AG04449 (cell line): ENCODE measurements at regions not wholly inside any gene's neighbourhood (a gene's known extent, or its start where the extent isn't known, plus 50 kb on each side); places are given as distances from the start of the nearest gene placed in this dataset.
"Not testable (repeated sequence)": the region's sequence is repeated elsewhere in the genome, so short reads cannot be mapped to it uniquely, and the experiment has no call there.

Source experiments
- CTCF ChIA-PET: fragments of 350-600 bp; formaldehyde crosslinking; extraction: SDS; loops from one replicate; lab custom pipeline; 2021; ENCODE audit warnings: antibody characterized with exemption; lab: Yijun Ruan, JAX
- POLR2A ChIA-PET: fragments of 400-600, 350-600 bp; formaldehyde crosslinking; extraction: SDS; loops from one replicate; lab custom pipeline; 2020; ENCODE audit warnings: antibody characterized with exemption, inconsistent platforms; lab: Yijun Ruan, JAX
- DNase-seq: peaks from one replicate; pipeline ENCODE4 v3.0.0-alpha.2; 2010; ENCODE audit warnings: low read depth, low spot score
- H3K4me3 ChIP-seq: 2 replicates; pipeline ENCODE4 v1.5.1; 2011; ENCODE audit warnings: low read depth, mild to moderate bottlenecking, control low read depth, low read length
- CTCF ChIP-seq: IDR thresholded peaks from one replicate; pipeline ENCODE4 v1.5.1; 2011; ENCODE audit warnings: mild to moderate bottlenecking, moderate library complexity, low read length, control low read depth, inconsistent platforms; ENCODE audit not compliant: insufficient read depth; ENCODE audit errors: missing control alignments

- ChIA-PET CTCF (no interaction called here), POLR2A (no interaction called here)
- DNase-seq = no peak
- TF ChIP-seq CTCF = no peak
- no peak overlapping the region for H3K4me3 ChIP-seq
Observed at GRCh38 chr9:28134446-28134976, 561.2 kb upstream of the C9orf72 start.

- H3K4me3 ChIP-seq = no peak overlapping the region
- CTCF ChIA-PET = no interaction called here
- DNase-seq = no peak
- no peak for TF ChIP-seq CTCF
- POLR2A ChIA-PET = no interaction called here
Observed at GRCh38 chr9:28135549-28135948, 562.3 kb upstream of the C9orf72 start.

GRCh38 chr9:28136113-28136512 is 562.8 kb upstream of the C9orf72 start:
- no peak for TF ChIP-seq CTCF
- POLR2A ChIA-PET = no interaction called here
- DNase-seq = no peak
- no peak overlapping the region for H3K4me3 ChIP-seq
- CTCF ChIA-PET = no interaction called here

- CTCF ChIA-PET, POLR2A ChIA-PET, H3K4me3 ChIP-seq, DNase-seq: not testable (repeated sequence)
Observed at GRCh38 chr9:28147430-28147829, 574.1 kb upstream of the C9orf72 start.

- POLR2A ChIA-PET, H3K4me3 ChIP-seq, DNase-seq, CTCF ChIA-PET: not testable (repeated sequence)
Observed at GRCh38 chr9:28147923-28148597, 574.8 kb upstream of the C9orf72 start.

- CTCF ChIA-PET, H3K4me3 ChIP-seq, DNase-seq, POLR2A ChIA-PET: not testable (repeated sequence)
Observed at GRCh38 chr9:28149361-28150050, 576.2 kb upstream of the C9orf72 start.

GRCh38 chr9:28155067-28155466 is 581.8 kb upstream of the C9orf72 start:
- POLR2A ChIA-PET = no interaction called here
- TF ChIP-seq CTCF = no peak
- CTCF ChIA-PET = no interaction called here
- no peak overlapping the region for H3K4me3 ChIP-seq
- no peak for DNase-seq

- no peak overlapping the region for H3K4me3 ChIP-seq
- DNase-seq = no peak
- no peak for TF ChIP-seq CTCF
- CTCF ChIA-PET = no interaction called here
- POLR2A ChIA-PET = no interaction called here
Observed at GRCh38 chr9:28155671-28156070, 582.4 kb upstream of the C9orf72 start.
